ENCODE measurements at regions not wholly inside any gene's neighbourhood (a gene's known extent, or its start where the extent isn't known, plus 50 kb on each side); places are given as distances from the start of the nearest gene placed in this dataset.

DNA sequence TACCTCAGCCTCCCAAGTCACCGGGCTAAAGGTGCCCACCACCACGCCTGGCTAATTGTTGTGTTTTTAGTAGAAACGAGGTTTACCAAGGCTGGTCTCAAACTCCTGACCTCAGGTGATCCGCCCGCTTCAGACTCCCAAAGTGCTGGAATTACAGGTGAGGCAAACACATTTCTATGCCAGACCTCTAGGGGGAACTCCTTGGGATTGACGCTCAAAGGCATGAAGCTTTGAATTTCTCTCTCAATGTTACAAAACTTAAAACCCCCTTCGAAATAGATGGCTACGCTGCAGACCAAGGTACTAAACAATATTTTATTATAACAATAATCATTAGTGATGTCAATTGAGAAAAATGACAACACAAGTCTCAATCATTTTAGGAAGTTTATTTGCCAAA is 330.0 kb downstream of the SETD4 start:
- no peak for DNase-seq (ENCODE audit: low read depth)
- TF ChIP-seq, protein P1, sequence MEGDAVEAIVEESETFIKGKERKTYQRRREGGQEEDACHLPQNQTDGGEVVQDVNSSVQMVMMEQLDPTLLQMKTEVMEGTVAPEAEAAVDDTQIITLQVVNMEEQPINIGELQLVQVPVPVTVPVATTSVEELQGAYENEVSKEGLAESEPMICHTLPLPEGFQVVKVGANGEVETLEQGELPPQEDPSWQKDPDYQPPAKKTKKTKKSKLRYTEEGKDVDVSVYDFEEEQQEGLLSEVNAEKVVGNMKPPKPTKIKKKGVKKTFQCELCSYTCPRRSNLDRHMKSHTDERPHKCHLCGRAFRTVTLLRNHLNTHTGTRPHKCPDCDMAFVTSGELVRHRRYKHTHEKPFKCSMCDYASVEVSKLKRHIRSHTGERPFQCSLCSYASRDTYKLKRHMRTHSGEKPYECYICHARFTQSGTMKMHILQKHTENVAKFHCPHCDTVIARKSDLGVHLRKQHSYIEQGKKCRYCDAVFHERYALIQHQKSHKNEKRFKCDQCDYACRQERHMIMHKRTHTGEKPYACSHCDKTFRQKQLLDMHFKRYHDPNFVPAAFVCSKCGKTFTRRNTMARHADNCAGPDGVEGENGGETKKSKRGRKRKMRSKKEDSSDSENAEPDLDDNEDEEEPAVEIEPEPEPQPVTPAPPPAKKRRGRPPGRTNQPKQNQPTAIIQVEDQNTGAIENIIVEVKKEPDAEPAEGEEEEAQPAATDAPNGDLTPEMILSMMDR (IDR thresholded peaks at IDR 0.05; ENCODE audit: low read depth, low read length, missing control alignments): no peak
- no peak overlapping the region for H3K4me3 ChIP-seq (ENCODE audit: low read depth, low read length)
- in situ Hi-C loops (cut with HindIII; ENCODE audit: low sequenced_read_pairs): no loop called here

DNA sequence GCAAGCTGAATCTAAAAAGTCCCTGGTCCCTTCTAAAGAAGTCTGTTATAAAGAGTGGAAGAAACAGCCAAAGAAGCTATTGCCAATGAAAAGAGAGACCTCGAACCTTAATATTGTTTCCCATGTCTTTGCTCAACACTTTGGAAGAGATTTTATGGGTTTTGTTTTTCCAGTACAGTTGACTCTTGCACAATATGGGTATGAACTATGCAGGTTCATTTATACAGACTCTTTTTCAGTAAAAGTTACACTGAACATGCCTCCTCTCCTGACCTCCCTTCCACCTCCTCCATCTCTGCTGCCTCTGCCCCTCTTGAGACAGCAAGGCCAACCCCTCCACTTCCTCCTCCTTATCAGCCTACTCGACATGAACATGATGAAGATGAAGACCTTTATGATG is 332.5 kb downstream of the SETD4 start:
- in situ Hi-C loops (cut with HindIII; ENCODE audit: low sequenced_read_pairs): no loop called here
- H3K4me3 ChIP-seq (ENCODE audit: low read depth, low read length): no peak overlapping the region
- TF ChIP-seq, protein P1 (IDR thresholded peaks at IDR 0.05; ENCODE audit: low read depth, low read length, missing control alignments): no peak

GRCh38 chr21:35724156-35724555 is 336.2 kb downstream of the SETD4 start:
- in situ Hi-C loops (cut with HindIII; ENCODE audit: low sequenced_read_pairs): no loop called here
- DNase-seq (ENCODE audit: low read depth): no peak
- TF ChIP-seq, protein P1 (IDR thresholded peaks at IDR 0.05; ENCODE audit: low read depth, low read length, missing control alignments): no peak
- H3K4me3 ChIP-seq (ENCODE audit: low read depth, low read length): no peak overlapping the region

More for the DNA sequence above, 332.5 kb downstream of the SETD4 start:
- DNase-seq (ENCODE audit: low read depth): no peak

DNA sequence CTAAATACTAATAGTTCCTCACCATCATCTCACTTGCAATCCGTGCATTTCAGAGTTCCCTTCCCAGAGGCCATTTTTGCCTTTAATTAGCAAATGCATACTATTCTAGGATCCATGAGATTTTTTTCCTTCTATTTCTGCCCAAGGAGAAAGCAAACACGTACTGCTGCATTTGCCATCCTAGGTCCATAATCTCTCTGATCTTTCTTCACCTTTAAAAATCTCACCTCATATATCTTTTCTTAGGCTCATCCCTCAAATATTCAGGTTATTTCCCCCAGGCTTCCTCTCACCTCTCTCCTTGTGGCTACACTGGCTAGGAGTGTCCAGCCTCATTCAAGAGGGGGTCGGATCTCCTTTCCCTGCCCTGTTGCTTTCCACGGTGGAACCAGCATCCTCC is 338.6 kb downstream of the SETD4 start:
- in situ Hi-C loops (cut with HindIII; ENCODE audit: low sequenced_read_pairs): no loop called here
- TF ChIP-seq, protein P1 (IDR thresholded peaks at IDR 0.05; ENCODE audit: low read depth, low read length, missing control alignments): no peak
- DNase-seq (ENCODE audit: low read depth): no peak
- no peak overlapping the region for H3K4me3 ChIP-seq (ENCODE audit: low read depth, low read length)

DNA sequence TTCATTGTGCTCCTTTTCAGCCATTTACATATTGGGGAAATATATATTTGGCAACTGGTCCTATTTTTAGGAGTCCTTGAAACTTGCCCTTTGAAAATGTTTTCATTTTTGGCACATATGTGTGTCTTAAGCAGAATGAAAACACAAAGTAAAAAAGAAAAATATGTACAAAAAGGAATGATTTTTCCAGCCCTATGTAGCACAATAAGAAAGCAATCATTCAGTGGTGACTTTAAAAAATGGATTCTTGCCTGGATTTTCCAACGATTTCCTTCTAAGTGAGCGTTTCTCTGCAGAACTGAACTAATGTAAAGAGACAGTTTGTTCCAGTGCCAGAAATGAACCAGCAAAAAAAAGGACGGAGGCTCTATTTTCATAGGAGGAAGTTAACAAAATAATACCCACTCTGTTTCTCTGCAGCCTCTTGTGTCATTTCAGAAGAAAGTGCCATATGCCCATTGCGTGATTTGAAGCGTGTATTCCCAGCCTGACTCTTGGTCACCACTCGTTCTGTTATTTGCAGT is 340.1 kb downstream of the SETD4 start:
- no peak overlapping the region for H3K4me3 ChIP-seq (ENCODE audit: low read depth, low read length)
- no peak for DNase-seq (ENCODE audit: low read depth)
- in situ Hi-C loops (cut with HindIII; ENCODE audit: low sequenced_read_pairs): no loop called here
- TF ChIP-seq, protein P1 (IDR thresholded peaks at IDR 0.05; ENCODE audit: low read depth, low read length, missing control alignments): no peak

DNA sequence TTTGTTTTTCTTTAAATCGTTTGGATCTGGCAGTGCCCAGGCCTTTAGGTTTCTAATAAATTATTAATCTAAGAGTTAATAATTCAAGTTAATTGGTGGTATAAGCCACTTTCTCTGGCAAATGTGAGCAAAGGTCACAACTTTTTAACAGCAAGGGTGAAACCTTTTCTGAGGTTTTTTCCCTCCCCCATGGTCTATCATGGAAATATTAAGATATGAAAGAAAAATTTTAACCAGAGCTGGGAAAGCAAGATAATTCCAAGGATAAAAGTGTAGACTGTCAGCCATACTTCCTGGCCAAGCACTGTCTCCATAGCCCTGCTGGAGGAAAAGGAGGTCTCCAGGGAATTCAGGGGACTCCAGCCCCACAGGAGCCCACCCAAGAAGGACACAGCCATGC is 341.2 kb downstream of the SETD4 start:
- in situ Hi-C loops (cut with HindIII; ENCODE audit: low sequenced_read_pairs): no loop called here
- TF ChIP-seq, protein P1 (IDR thresholded peaks at IDR 0.05; ENCODE audit: low read depth, low read length, missing control alignments): no peak
- DNase-seq (ENCODE audit: low read depth): no peak
- no peak overlapping the region for H3K4me3 ChIP-seq (ENCODE audit: low read depth, low read length)
